Fibroblast of pulmonary artery (primary cell): ENCODE measurements at regions not wholly inside any gene's neighbourhood (a gene's known extent, or its start where the extent isn't known, plus 50 kb on each side); places are given as distances from the start of the nearest gene placed in this dataset.
A peak's percentile ranks its signal among the peaks of the same experiment; 100 is the strongest.

Source experiments
- DNase-seq: peaks from one replicate; pipeline ENCODE4 v3.0.0-alpha.2; 2010; ENCODE audit warnings: low read depth
- H3K4me3 ChIP-seq: replicated peaks from 2 replicates; pipeline ENCODE4 v1.5.1; 2011; ENCODE audit warnings: low read depth, mild to moderate bottlenecking, control low read depth, low read length, moderate library complexity
- CTCF ChIP-seq: IDR thresholded peaks from 2 replicates; pipeline ENCODE4 v1.5.1; 2011; ENCODE audit warnings: mild to moderate bottlenecking, control low read depth, low read length, inconsistent platforms; ENCODE audit errors: missing control alignments

DNA sequence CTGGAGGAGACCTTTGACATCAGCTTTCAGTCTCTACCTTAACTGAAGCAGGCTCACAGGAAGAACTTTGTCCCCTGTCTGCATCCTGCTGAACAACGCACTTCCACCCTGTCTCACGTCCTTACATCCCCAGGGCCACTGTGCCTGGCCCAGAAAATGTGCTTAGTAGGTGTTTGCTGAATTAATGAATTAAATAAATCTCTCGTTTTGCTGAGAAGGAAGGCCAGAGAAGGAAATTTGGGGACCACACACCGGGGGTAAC, 54.3 kb upstream of the CREB3L1 start:
- no peak for TF ChIP-seq CTCF

GRCh38 chr11:46222490-46223251, 54.8 kb upstream of the CREB3L1 start:
- H3K4me3 ChIP-seq = no peak overlapping the region
- TF ChIP-seq CTCF = no peak
- no peak for DNase-seq

More for the DNA sequence above, 54.3 kb upstream of the CREB3L1 start:
- H3K4me3 ChIP-seq = no peak overlapping the region
- no peak for DNase-seq

DNA sequence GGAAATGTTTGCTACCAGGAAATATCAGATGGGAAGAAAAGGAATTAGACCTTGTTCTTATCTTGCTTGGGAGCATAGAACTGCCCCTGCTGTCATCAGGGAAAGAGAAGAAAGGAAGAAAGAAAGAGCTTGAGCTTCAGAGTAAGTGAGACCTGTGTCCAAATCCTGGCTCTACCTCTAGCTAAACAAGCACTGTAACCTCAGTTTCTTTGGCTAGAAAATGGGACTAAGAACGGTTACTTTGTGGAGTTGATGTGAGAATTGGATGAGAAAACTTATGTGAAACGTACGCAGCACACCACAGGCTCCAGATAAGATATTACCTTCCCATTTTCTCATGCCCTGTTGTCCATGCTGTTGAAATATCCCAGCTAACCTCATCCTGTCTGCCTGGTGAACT, 57.1 kb upstream of the CREB3L1 start:
- no peak for DNase-seq
- TF ChIP-seq CTCF = no peak

GRCh38 chr11:46216765-46217089, 60.7 kb upstream of the CREB3L1 start:
- no peak for DNase-seq
- no peak for TF ChIP-seq CTCF
- no peak overlapping the region for H3K4me3 ChIP-seq

More for the DNA sequence above, 57.1 kb upstream of the CREB3L1 start:
- H3K4me3 ChIP-seq = no peak overlapping the region

DNA sequence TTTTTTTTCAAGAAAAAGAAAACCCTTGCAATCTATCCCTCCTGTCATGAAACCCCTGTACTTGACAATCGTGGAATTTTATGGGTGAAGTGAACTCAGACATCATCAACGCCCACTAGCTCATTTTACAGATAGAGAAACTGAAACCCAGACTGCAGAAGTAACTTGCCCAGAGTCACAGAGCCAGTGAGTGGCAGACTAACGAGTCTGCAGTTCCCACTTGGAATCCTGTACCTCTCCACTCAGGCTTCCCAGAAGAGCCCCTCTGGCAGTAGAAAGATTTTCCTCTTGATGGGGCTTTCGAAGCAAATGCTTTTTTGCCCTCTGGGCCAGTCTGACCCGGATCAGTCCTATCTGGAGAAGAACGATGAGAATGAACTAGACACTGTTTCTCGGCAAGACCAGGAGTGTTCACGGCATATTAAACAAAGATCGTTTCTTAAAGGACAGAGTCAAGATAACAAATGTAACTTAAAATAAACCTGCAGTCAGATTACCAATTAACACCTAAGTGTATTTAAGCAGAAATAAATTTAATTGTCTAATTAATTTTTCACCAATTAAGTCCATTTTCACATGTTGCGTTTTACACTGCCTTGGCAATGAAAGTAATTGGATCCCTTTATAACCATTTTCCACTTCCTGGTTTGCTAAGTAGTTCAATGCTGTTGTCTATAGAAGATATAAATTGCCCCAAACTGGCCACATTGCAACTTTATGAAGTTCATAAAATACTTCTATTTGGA, 61.3 kb upstream of the CREB3L1 start:
- peak overlapping the region; percentile 33 for H3K4me3 ChIP-seq
- TF ChIP-seq CTCF = no peak
- peak; percentile 24 for DNase-seq

DNA sequence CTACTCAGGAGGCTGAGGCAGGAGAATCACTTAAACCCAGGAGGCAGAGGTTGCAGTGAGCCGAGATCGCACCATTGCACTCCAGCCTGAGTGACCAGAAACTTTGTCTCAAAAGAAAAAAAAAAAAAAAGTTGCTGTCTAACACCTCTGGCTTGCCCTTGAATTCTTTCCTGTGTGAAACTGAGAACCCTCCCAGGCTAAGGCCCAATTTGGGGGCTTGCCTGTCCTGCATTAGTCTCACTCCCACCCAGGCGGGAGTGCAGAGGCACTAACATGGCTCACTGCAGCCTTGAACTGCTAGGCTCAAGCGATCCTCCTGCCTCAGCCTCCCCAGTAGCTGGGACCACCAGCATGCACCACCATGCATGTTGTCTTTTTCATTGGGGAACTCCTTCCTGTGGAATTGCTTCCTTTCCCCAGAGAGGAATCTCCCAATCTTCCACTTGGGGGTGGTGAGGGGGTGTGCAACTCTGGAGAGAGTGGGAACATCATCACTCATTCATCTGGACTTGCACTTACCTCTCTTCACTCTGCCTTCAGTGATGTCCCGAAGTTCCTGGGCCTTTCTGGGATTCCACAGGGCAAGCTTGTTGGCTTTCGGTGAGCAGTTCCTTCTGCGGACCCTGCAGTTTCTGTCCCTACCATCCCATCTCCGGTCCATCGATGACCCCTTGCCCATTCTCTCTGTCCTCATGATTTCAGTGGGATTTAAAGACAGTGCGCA, 62.1 kb upstream of the CREB3L1 start:
- H3K4me3 ChIP-seq = no peak overlapping the region
- DNase-seq = no peak
- no peak for TF ChIP-seq CTCF
